Erythroblast (primary cell): ENCODE measurements at regions not wholly inside any gene's neighbourhood (a gene's known extent, or its start where the extent isn't known, plus 50 kb on each side); places are given as distances from the start of the nearest gene placed in this dataset.

Experiments
- GATA1 ChIP-seq: IDR thresholded peaks from 2 replicates; pipeline ENCODE4 v1.6.1; 2011; ENCODE audit warnings: low read depth, mild to moderate bottlenecking, control low read depth, low read length, moderate library complexity
- POLR2A ChIP-seq: IDR thresholded peaks from 2 replicates; pipeline ENCODE4 v1.6.1; 2011; ENCODE audit warnings: mild to moderate bottlenecking, low read length

- TF ChIP-seq POLR2A (no peak), GATA1 (no peak)
Measured at GRCh38 chr4:14883661-14884060, 118.6 kb upstream of the CPEB2 start.
